ENCODE measurements at regions not wholly inside any gene's neighbourhood (a gene's known extent, or its start where the extent isn't known, plus 50 kb on each side); places are given as distances from the start of the nearest gene placed in this dataset.

DNA sequence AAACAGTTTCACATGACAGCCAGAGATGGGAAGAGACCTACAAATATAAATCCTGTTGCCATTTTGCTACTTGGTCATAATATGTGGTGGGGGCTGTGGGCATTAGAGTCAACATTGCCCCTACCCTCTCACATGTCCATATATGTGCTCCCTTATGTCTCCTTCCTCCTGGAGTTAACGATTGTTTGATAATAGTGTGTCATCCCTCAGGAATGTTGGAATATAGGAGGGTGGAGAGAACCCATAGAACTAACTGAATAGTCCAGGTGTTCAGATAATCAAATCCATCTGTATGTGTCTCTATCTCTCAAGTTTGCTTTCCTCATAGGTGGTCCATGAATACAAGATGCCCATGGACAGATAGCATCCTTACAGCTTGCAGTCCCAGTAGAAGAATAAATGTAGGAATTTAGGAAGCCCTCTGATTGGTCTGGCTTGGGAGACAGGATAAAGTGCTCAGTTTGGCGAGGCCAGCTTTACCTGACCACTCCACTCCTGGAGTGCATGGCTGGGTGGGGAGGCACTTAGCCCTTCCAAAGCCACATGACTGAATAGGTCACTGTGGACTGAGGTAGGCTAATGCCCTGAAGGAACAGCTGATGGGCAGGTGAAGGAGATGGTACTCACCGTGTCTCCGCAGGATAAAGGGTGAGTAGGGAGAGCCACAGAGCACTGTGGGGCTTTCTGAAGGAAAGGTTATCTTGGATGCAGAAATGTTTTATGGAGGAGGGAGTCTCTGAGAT, 166.9 kb downstream of the CDCA7 start:
- TF ChIP-seq EZH2 (IDR thresholded peaks at IDR 0.05) (no peak), POLR2AphosphoS5 (IDR thresholded peaks at IDR 0.05; ENCODE audit: borderline replicate concordance, low read depth, low read length) (no peak)
